SU-DHL-6 (cell line): ENCODE measurements at regions not wholly inside any gene's neighbourhood (a gene's known extent, or its start where the extent isn't known, plus 50 kb on each side); places are given as distances from the start of the nearest gene placed in this dataset.

Experiments
- EZH2phosphoT487 ChIP-seq: fragments of 200-600 bp; sonication (generic), shearing (Covaris generic); conservative IDR thresholded peaks from 2 replicates; pipeline ENCODE4 v1.6.1; 2018; ENCODE audit warnings: mild to moderate bottlenecking, antibody characterized with exemption, low read length, moderate library complexity, mixed read lengths
- TF ChIP-seq, protein P1 (sequence below): fragments of 200-600 bp; sonication (generic); IDR thresholded peaks from one replicate; pipeline ENCODE4 v1.5.1; 2017; ENCODE audit warnings: antibody characterized with exemption, mild to moderate bottlenecking, low read length, moderate library complexity; ENCODE audit not compliant: insufficient read depth, poor library complexity, severe bottlenecking

DNA sequence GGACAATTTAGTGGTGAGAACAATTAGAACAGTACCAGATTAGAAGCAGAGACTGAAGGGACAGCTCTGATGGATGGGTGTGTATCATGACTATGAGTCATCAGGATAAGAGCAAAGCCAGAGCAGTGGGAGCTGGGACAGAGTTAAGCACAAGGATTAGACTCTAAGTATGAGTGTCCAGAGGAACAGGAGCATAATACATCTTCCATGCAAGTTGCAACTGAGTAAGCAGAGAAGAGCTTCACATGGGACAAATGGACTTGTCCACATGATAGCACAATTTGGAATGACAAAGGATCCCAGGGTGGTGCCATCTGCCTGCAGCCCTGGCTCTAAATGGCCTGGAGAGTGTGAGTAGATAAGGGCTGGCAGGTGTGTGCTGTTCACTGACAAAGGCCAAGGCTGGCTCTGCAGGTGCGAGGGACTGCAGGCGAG is 226.4 kb upstream of the CAND1 start:
- TF ChIP-seq, protein P1, sequence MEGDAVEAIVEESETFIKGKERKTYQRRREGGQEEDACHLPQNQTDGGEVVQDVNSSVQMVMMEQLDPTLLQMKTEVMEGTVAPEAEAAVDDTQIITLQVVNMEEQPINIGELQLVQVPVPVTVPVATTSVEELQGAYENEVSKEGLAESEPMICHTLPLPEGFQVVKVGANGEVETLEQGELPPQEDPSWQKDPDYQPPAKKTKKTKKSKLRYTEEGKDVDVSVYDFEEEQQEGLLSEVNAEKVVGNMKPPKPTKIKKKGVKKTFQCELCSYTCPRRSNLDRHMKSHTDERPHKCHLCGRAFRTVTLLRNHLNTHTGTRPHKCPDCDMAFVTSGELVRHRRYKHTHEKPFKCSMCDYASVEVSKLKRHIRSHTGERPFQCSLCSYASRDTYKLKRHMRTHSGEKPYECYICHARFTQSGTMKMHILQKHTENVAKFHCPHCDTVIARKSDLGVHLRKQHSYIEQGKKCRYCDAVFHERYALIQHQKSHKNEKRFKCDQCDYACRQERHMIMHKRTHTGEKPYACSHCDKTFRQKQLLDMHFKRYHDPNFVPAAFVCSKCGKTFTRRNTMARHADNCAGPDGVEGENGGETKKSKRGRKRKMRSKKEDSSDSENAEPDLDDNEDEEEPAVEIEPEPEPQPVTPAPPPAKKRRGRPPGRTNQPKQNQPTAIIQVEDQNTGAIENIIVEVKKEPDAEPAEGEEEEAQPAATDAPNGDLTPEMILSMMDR: no peak
- TF ChIP-seq EZH2phosphoT487: no peak
